Fibroblast of skin of back (primary cell): ENCODE measurements at regions not wholly inside any gene's neighbourhood (a gene's known extent, or its start where the extent isn't known, plus 50 kb on each side); places are given as distances from the start of the nearest gene placed in this dataset.
A peak's percentile ranks its signal among the peaks of the same experiment; 100 is the strongest.
"Not testable (repeated sequence)": the region's sequence is repeated elsewhere in the genome, so short reads cannot be mapped to it uniquely, and the experiment has no call there.

Experiments used
- DNase-seq: peaks from one replicate; pipeline ENCODE4 v3.0.0-alpha.2; 2013

DNA sequence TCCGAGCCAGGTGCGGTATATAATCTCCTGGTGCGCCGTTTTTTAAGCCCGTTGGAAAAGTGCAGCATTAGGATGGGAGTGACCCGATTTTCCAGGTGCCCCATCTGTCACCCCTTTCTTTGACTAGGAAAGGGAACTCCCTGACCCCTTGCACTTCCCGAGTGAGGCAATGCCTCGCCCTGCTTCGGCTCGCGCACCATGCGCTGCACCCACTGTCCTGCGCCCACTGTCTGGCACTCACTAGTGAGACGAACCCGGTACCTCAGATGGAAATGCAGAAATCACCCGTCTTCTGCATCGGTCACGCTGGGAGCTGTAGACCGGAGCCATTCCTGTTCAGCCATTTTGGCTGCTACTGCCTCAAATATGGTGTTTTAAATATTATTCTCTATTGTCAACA is 198.0 kb downstream of the MEIS1 start:
- DNase-seq, result not testable (repeated sequence)

GRCh38 chr2:66633631-66634030 is 198.7 kb downstream of the MEIS1 start:
- peak; percentile 12 for DNase-seq

GRCh38 chr2:66634784-66635183 is 199.9 kb downstream of the MEIS1 start:
- DNase-seq, result no peak

GRCh38 chr2:66641685-66642084 is 206.8 kb downstream of the MEIS1 start:
- DNase-seq, result no peak

- not testable (repeated sequence) for DNase-seq
Measured at GRCh38 chr2:66648081-66648480, 213.2 kb downstream of the MEIS1 start.

DNA sequence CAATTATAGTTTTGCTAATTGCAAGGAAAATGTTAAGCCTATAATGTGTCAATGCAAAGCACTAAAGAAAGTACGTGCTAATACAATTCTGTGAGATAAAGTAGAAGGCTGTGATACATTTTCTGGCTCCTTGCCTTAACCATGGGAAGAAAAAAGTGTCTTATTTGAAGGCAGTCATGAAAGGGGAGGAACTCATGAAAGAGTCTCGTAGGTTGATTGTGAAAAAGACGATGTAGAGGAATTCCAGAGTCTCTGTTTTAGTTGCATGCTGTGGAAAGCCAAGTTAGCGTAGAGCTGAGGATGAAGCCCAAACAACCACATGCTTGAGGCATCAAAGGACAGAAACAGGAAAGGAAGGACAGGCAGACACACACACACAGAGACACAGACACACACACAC is 214.1 kb downstream of the MEIS1 start:
- no peak for DNase-seq

GRCh38 chr2:66651295-66651694 is 216.4 kb downstream of the MEIS1 start:
- DNase-seq, result no peak

DNA sequence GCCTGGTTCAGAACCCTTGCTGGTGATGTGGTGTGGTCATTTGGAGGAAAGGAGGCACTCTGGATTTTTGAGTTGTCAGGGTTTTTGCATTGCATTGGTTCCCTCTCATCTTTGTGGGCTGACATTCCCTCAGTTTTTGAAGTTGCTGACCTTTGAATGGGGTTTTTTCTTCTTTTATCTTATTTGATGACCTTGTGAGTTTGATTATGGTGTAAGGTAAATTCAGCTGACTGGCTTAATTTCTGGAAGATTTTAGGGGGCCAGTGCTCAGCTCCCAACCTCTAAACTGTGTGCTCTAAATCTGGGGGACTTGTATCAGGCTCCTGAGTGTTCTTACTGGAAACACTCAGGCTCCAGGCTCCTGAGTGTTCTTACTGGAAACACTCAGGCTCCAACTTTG is 225.9 kb downstream of the MEIS1 start:
- DNase-seq, result no peak

DNA sequence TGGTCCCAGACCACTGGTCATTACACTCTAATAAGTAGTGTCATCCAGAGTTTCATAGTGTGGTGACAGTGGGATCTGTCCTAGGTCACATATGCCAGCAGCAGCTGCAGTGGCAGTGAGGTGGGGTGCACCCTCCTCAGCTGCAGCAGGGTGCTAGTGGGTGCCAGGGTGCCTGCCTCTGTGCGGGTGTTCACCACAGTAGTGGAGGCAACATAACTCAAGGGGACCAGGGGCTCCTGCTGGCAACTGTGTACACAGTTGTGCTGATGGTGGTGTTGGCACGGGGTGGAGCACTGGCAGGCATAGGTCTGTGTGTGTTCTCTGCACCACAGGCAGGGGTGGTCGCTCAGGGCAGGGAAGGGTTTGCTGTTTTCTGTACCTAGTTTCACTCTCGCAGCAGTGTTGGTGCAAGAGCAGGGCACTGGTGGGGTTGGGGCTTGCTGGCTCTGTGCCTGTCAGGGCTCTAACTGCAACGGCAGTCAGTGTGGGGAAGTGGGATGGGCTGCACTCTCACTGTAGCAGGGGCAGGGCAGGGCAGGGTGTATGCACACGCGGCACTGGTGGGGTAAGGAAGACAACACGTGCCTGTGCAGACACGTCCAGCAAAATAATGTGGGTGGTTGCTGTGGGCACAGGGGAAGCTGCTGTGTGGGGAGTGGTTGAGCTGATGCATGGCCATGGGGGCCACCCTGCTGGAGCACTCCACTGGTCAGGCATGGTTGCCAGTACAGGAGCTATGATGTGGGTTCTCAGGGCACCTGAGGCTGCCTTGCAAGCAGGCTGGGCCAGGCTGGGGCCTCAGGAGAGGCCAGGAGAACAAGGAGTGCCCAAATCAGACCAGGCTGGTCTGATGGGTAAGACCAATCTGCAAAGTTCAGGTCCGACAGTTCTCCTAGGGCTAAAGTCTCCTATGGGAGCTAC is 226.6 kb downstream of the MEIS1 start:
- no peak for DNase-seq

- DNase-seq, result peak; percentile 14
Measured at GRCh38 chr2:66665124-66665984, 230.4 kb downstream of the MEIS1 start.

DNA sequence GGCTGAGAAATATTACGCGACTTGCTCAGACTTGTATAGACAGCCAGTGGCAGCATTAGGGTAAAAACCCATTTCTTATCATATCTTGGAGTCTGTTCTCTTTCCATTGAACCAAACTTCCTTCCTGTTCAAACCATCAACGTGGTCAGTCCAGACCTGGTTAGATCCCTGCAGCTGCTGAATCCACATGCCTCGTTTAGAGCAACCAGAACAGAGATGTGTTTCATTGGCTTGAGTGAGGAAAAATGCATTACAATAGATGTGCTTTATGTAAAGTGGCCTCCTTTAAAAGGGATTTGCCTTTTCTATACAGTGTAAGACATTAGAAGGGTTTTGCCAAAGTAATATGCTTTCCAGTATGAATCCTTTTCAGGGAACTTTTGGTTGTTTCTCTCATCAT is 232.4 kb downstream of the MEIS1 start:
- DNase-seq, result no peak

DNA sequence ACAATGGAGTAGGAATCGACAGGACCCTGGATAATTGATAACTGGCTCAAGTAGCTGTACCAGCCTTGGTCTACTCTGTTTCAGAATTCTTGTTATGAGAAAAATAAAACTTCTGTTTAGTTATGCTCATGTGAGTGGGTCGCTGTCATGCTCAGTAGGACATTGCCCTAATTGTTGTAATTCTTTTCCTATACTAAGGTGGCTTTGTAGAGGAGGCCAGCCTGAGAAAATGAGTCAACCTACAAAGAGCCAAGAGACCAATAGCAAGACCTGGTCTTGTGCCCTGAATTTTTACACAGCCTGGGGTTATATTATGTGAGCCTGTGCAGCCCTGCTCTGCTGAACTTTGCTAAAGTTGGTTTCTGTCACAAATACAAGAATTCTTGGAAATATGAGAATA is 238.4 kb downstream of the MEIS1 start:
- DNase-seq, result no peak

- no peak for DNase-seq
Measured at GRCh38 chr2:66674087-66674486, 239.2 kb downstream of the MEIS1 start.

DNA sequence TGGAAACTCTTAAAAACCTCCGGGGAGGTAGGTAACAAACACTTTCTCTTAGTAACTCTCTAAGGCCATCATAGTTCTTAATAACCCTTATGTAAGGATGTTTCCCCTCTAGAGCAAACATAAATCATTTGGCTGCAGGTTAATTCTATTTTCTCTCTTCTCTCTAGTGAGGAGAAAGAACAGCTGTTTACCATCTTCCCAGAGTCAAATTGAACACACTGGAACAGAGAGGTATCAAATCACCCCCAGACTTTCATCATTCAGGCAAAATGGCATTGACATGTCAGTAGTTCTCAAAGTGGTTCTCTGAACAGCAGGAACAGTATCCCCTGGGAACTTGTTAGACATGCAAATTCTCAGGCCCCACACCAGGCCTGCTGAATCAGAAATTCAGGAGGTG is 240.7 kb downstream of the MEIS1 start:
- no peak for DNase-seq

GRCh38 chr2:66679442-66679841 is 244.5 kb downstream of the MEIS1 start:
- DNase-seq, result no peak

- no peak for DNase-seq
Measured at GRCh38 chr2:66682476-66682875, 247.6 kb downstream of the MEIS1 start.

DNA sequence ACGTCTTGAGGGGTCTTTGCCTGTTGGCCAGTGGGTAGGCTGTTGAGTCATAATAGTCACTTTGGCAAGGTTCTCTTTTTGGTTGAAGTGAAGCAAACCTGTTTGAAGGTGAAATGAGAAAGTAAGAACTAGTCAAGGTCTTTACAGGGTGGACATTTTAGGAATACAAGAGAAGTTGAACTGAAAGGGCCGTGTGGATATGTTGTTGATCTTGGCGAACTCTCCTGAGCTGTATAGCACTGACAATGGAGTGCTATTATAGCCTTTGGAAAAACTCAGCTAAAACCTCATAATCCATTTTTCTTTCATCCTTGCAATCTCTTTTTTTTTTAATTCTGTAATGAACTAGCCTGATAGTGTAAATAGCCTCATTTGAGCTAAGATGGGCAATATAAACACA is 248.1 kb downstream of the MEIS1 start:
- DNase-seq, result no peak

DNA sequence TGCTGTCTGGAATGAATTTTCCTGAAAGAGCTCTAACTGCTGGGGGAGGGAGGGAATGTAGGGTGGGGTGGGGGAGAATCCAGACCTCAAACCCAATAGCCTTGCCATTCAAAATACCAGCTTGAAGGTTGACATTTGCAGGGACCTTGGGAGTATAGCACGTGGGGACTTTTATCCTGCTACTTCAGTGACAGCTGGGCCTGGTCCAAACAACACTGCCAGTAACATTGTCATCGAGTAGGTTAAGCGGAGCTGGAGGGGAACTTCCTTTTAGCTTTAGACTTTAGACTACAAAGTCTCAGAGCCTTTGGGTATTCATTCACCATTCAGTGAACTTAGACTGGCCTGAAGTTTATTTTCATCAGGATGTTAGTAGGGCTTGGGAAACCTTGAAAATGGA is 248.7 kb downstream of the MEIS1 start:
- no peak for DNase-seq

DNA sequence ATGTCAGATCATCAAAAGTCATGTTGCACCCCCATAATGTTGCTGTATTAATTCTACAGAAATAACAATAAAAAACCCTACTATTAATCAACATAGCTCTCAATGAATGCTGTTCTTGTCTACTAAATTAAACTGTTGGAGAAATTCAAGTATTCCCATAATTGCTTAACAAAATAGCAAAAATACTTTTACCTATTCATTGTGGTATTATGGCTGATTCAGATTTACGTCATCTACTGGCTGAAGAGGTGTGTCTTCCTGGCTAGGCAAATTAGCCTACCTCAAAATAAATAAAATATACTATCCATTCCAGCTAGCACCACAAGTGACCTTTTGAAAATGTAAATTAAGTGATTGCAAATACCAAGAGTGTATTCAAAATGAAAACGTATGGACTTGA is 249.4 kb downstream of the MEIS1 start:
- DNase-seq, result no peak

DNA sequence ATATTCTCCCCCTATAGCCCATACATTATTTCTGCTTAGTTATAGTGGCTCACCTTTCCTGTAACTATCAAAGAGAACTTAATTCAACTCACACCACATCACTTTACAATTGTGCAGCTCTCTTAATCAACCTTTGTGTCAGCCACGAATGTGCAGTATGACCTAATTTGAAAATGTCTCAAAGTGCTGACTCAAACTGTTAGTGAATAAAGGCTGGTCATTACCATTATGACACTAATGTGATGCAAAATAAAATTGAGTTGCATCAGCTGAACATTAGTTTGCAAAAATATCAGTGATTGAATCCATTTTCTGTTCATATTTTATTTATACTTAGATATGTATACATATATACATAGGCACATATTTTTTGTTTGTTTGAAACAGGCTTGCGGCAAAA is 251.8 kb downstream of the MEIS1 start:
- DNase-seq, result peak; percentile 57

DNA sequence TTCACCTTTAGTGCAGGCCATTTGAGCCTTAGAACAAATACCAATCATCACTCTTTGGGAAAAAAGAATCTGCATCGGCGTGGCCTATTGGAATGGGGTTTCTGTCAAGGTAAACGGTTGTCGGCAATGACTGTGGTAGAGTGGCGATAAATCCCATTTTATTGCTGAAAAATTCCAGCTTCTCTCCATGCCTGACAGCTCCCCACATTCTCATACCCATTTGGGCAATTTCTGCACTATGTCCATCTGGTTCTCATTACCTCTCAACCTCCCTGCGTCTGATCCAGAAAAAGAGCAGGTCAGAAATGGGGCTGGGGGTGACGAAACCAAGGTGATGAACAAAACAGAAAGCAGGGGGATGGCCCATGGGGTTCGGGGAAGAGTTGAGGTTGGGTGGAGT is 254.0 kb downstream of the MEIS1 start:
- no peak for DNase-seq

DNA sequence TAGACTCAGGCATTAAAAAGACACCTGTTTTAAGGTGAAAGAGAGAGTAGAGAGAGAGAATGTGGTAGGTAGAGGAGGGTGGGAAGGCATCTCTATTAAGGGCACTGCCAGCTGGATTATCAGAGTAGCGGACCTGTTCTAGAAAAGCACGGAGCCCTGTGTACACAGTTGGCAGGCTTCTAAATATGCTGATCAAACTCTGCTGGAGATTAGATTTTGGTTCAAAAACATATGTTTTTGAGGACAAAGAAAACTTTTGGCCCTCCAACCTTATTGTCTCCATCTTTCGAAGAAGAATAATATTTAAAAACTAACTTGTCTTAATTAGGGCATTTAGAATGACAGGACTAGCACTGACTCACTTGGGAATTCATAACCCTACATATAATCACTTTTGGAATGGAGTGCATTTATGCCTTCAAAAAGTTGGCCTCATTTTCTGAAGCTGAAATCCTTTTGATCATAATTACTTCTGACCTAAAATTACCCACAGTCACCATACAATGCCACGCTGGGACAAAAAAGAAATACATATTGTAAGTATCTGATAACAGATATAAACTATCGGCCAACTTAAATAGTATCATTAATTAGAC is 254.6 kb downstream of the MEIS1 start:
- no peak for DNase-seq
